DOHH2 (cell line): ENCODE measurements at regions not wholly inside any gene's neighbourhood (a gene's known extent, or its start where the extent isn't known, plus 50 kb on each side); places are given as distances from the start of the nearest gene placed in this dataset.

Source experiments
- EZH2phosphoT487 ChIP-seq: fragments of 200-600 bp; sonication (generic); IDR thresholded peaks from 2 replicates; pipeline ENCODE4 v1.6.1; 2017; ENCODE audit warnings: borderline replicate concordance, mild to moderate bottlenecking, antibody characterized with exemption, low read length, moderate library complexity, mixed read lengths
- TF ChIP-seq, protein P1 (sequence below): fragments of 200-600 bp; sonication (generic); IDR thresholded peaks from one replicate; pipeline ENCODE4 v1.5.1; 2014; ENCODE audit warnings: antibody characterized with exemption, mild to moderate bottlenecking, low read depth, low read length; ENCODE audit not compliant: poor library complexity, severe bottlenecking

DNA sequence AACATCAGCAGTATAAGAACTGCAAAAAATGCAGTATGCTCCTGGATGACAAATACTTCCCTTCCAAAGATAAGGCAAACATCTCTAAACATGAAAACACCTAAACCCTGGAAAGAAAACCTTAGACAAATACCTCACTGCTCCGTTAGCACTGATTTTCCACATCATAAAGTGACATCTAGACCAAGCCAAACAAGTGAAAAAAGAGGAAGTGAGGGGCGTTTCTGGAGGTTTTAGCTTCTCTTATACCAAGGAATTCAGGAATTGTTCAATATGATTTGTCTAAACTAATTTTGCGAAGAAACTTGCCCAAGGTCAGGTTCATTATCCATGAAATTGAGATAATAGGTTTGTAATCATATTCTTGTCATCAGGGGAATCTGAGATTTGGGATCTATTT lies 279.7 kb downstream of the ADRA2A start:
- TF ChIP-seq, protein P1, sequence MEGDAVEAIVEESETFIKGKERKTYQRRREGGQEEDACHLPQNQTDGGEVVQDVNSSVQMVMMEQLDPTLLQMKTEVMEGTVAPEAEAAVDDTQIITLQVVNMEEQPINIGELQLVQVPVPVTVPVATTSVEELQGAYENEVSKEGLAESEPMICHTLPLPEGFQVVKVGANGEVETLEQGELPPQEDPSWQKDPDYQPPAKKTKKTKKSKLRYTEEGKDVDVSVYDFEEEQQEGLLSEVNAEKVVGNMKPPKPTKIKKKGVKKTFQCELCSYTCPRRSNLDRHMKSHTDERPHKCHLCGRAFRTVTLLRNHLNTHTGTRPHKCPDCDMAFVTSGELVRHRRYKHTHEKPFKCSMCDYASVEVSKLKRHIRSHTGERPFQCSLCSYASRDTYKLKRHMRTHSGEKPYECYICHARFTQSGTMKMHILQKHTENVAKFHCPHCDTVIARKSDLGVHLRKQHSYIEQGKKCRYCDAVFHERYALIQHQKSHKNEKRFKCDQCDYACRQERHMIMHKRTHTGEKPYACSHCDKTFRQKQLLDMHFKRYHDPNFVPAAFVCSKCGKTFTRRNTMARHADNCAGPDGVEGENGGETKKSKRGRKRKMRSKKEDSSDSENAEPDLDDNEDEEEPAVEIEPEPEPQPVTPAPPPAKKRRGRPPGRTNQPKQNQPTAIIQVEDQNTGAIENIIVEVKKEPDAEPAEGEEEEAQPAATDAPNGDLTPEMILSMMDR: no peak
- no peak for TF ChIP-seq EZH2phosphoT487
